Mesenchymal stem cell (in vitro differentiated cells and primary cell): ENCODE measurements at regions not wholly inside any gene's neighbourhood (a gene's known extent, or its start where the extent isn't known, plus 50 kb on each side); places are given as distances from the start of the nearest gene placed in this dataset.

ENCODE experiments used
- DNase-seq: peaks from one replicate; pipeline ENCODE4 v3.0.0-alpha.2; 2013
- H2AFZ ChIP-seq: one replicate; pipeline ENCODE4 v1.6.1; 2013; ENCODE audit warnings: low read depth, mild to moderate bottlenecking, control low read depth, inconsistent platforms, low read length, moderate library complexity
- H2AK5ac ChIP-seq: 2 replicates; pipeline ENCODE4 v1.6.1; 2013; ENCODE audit warnings: low read length, moderate library complexity, mild to moderate bottlenecking, inconsistent platforms; ENCODE audit not compliant: severe bottlenecking
- H2BK120ac ChIP-seq: one replicate; pipeline ENCODE4 v1.6.1; 2013; ENCODE audit warnings: low read depth, mild to moderate bottlenecking, inconsistent platforms, low read length, moderate library complexity
- H2BK12ac ChIP-seq, 2 experiments: one replicate each; pipeline ENCODE4 v1.6.1; 2013; ENCODE audit warnings: inconsistent platforms in 2 of 2, low read length in 2 of 2, mild to moderate bottlenecking in 2 of 2, moderate library complexity in 2 of 2, control low read depth in 1 of 2
- H2BK15ac ChIP-seq: one replicate; pipeline ENCODE4 v1.6.1; 2013; ENCODE audit warnings: mild to moderate bottlenecking, low read depth, inconsistent platforms; ENCODE audit not compliant: poor library complexity, severe bottlenecking
- H2BK5ac ChIP-seq: 2 replicates; pipeline ENCODE4 v1.6.1; 2013; ENCODE audit warnings: low read depth, mild to moderate bottlenecking, low read length, control low read depth, inconsistent platforms; ENCODE audit not compliant: poor library complexity, severe bottlenecking
- H3K14ac ChIP-seq, 2 experiments: one replicate each; pipeline ENCODE4 v1.6.1; 2013; ENCODE audit warnings: inconsistent platforms in 2 of 2, low read length in 2 of 2, control low read depth in 1 of 2, mild to moderate bottlenecking in 1 of 2, moderate library complexity in 1 of 2
- H3K18ac ChIP-seq, 2 experiments: one replicate each; pipeline ENCODE4 v1.6.1; 2013; ENCODE audit warnings: inconsistent platforms in 2 of 2, low read length in 2 of 2, control low read depth in 1 of 2, low read depth in 1 of 2, mild to moderate bottlenecking in 1 of 2
- H3K23ac ChIP-seq, 2 experiments: one replicate each; pipeline ENCODE4 v1.6.1; 2013; ENCODE audit warnings: inconsistent platforms in 2 of 2, low read length in 2 of 2, mild to moderate bottlenecking in 2 of 2, moderate library complexity in 2 of 2, control low read depth in 1 of 2
- H3K27ac ChIP-seq: 2 replicates; pipeline ENCODE4 v1.5.1; 2013; ENCODE audit warnings: mild to moderate bottlenecking, moderate library complexity, low read length, control low read depth, inconsistent platforms; ENCODE audit not compliant: poor library complexity, severe bottlenecking
- H3K27me3 ChIP-seq, 2 experiments: 2 replicates each; pipeline versions ENCODE4 v1.6.1 to v1.7.0; 2013; ENCODE audit warnings: low read length in 2 of 2, mild to moderate bottlenecking in 2 of 2, moderate library complexity in 2 of 2, control low read depth in 1 of 2, inconsistent platforms in 1 of 2; ENCODE audit not compliant: control insufficient read depth in 1 of 2, insufficient read depth in 1 of 2
- H3K36me3 ChIP-seq, 2 experiments: 2 replicates each; pipeline versions ENCODE4 v1.6.1 to v1.7.0; 2013; ENCODE audit warnings: low read length in 2 of 2, control low read depth in 1 of 2, inconsistent platforms in 1 of 2, low read depth in 1 of 2, mild to moderate bottlenecking in 1 of 2; ENCODE audit not compliant: insufficient read depth in 2 of 2, control insufficient read depth in 1 of 2
- H3K4ac ChIP-seq, 2 experiments: one replicate each; pipeline ENCODE4 v1.6.1; 2013; ENCODE audit warnings: inconsistent platforms in 2 of 2, low read length in 2 of 2, mild to moderate bottlenecking in 2 of 2, moderate library complexity in 2 of 2, control low read depth in 1 of 2, low read depth in 1 of 2
- H3K4me1 ChIP-seq: 2 replicates; pipeline ENCODE4 v1.6.1; 2013; ENCODE audit warnings: low read depth, low read length, control low read depth; ENCODE audit not compliant: control insufficient read depth, insufficient read depth
- H3K4me2 ChIP-seq: 2 replicates; pipeline ENCODE4 v1.6.1; 2013; ENCODE audit warnings: low read length, mild to moderate bottlenecking, inconsistent platforms; ENCODE audit not compliant: poor library complexity, severe bottlenecking
- H3K4me3 ChIP-seq, 2 experiments: 2 replicates each; pipeline versions ENCODE4 v1.5.1 to v1.7.0; 2013; ENCODE audit warnings: low read length in 2 of 2, mild to moderate bottlenecking in 2 of 2, control low read depth in 1 of 2, low read depth in 1 of 2; ENCODE audit not compliant: insufficient read depth in 1 of 2
- H3K79me1 ChIP-seq: replicated peaks from 2 replicates; pipeline ENCODE4 v1.6.1; 2013; ENCODE audit warnings: mild to moderate bottlenecking, control low read depth, low read length, inconsistent platforms; ENCODE audit not compliant: poor library complexity, severe bottlenecking
- H3K9ac ChIP-seq: 2 replicates; pipeline ENCODE4 v1.7.0; 2013; ENCODE audit warnings: mild to moderate bottlenecking, low read length, moderate library complexity
- H3K9me3 ChIP-seq: 2 replicates; pipeline ENCODE4 v1.7.0; 2013; ENCODE audit warnings: mild to moderate bottlenecking, low read length; ENCODE audit not compliant: control insufficient read depth
- H4K8ac ChIP-seq: one replicate; pipeline ENCODE4 v1.6.1; 2013; ENCODE audit warnings: inconsistent platforms, mild to moderate bottlenecking, low read length, moderate library complexity
- H4K91ac ChIP-seq: one replicate; pipeline ENCODE4 v1.6.1; 2013; ENCODE audit warnings: mild to moderate bottlenecking, low read length, inconsistent platforms
- WGBS: methylation state at CpG from one replicate; pipeline ENCODE4 v1.1.7; 2013; ENCODE audit warnings: mixed read lengths; 5-methylcytosine and 5-hydroxymethylcytosine counted together

DNA sequence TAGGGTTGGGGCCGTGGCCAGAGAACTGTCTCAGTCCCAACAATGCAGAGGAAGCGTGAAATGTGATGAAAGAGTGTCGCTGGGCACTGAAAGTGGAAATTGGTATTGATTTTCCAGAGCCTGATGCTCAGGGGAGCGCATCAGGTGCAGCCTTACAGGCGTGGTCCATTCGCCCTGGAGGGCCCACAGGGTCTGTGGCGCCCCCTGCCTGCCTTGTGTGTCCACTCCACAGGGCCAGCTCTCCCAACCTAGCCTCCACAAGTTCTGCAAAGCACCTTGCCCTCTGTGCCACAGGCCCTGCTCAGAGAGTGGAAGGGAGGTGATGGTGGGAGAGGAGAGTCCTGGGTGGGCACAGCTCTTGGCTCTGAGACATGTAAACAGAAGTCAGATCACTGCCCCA is 54.9 kb upstream of the LMO1 start:
- Histone ChIP-seq H3K23ac (no peak overlapping the region), H3K4me3 (no peak overlapping the region), H3K27me3 (peaks cover 32 to 87% of the 10 kb centered on the region in 2 experiments), H3K27ac (no peak overlapping the region), H3K4me1 (no peaks in the 10 kb centered on the region), H3K18ac (no peak overlapping the region), H3K14ac (no peak overlapping the region), H4K8ac (no peak overlapping the region), H2BK12ac (no peak overlapping the region), H2AK5ac (no peak overlapping the region), H2BK120ac (no peak overlapping the region), H4K91ac (no peak overlapping the region), H3K36me3 (no peaks in the 10 kb centered on the region), H2AFZ (no peak overlapping the region), H3K9me3 (no peaks in the 10 kb centered on the region), H3K9ac (no peak overlapping the region), H3K79me1 (no peaks in the 10 kb centered on the region), H2BK15ac (no peak overlapping the region), H3K4ac (no peak overlapping the region), H2BK5ac (no peak overlapping the region), H3K4me2 (no peak overlapping the region)
- DNase-seq = no peak
- WGBS = 60% methylated on average over 6 of the region's 7 CpGs

DNA sequence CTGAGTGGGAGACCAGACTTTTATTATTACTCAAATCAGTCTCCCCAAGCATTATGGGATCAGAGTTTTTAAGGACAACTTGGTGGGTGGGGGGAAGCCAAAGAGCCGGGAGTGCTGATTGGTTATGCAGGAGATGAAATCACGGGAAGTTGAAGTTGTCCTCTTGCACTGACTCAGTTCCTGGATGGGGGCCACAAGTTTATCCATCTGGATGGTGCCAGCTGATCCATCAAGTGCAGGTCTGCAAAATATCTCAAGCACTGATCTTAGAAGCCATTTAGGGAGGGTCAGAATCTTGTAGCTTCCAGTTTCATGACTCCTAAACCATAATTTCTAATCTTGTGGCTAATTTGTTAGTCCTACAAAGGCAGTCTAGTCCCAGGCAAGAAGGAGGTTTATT is 53.5 kb upstream of the LMO1 start:
- Histone ChIP-seq H2BK120ac (no peak overlapping the region), H3K18ac (no peak overlapping the region), H3K9me3 (no peaks in the 10 kb centered on the region), H3K23ac (no peak overlapping the region), H3K4me2 (no peak overlapping the region), H3K79me1 (no peaks in the 10 kb centered on the region), H2BK15ac (no peak overlapping the region), H3K4me3 (no peak overlapping the region), H3K27ac (no peak overlapping the region), H3K36me3 (no peaks in the 10 kb centered on the region), H3K27me3 (peaks cover 33 to 85% of the 10 kb centered on the region in 2 experiments), H3K9ac (no peak overlapping the region), H3K14ac (no peak overlapping the region), H4K8ac (no peak overlapping the region), H3K4ac (no peak overlapping the region), H2AK5ac (no peak overlapping the region), H2AFZ (no peak overlapping the region), H2BK12ac (no peak overlapping the region), H3K4me1 (no peaks in the 10 kb centered on the region), H2BK5ac (no peak overlapping the region), H4K91ac (no peak overlapping the region)
- no peak for DNase-seq
- WGBS = 42% methylated on average over 2 of the region's 2 CpGs

DNA sequence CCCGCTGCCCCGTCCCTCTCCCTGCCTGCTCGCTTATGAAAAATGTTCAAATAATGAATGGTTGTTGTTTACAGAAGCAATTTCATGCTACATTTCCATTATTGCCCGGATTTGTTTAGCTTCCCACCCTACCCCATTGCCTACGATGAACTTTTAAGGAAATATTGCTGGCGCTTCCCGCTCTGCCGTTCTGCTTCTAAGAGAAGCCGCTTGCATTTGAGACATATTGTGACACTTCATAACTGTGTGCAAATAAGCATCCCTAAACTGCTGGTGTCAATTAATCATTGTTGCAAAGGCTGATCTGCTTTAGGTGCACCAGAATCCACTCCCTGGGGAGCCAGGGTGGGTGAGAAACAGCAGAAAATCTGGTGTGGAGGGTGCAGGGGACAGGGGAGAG is 52.3 kb upstream of the LMO1 start:
- WGBS = 96% methylated on average over 6 of the region's 9 CpGs
- Histone ChIP-seq H4K91ac (no peak overlapping the region), H2BK15ac (no peak overlapping the region), H2BK120ac (no peak overlapping the region), H4K8ac (no peak overlapping the region), H2AFZ (no peak overlapping the region), H3K9ac (no peak overlapping the region), H2BK5ac (no peak overlapping the region), H3K79me1 (no peaks in the 10 kb centered on the region), H3K4ac (no peak overlapping the region), H3K27ac (no peak overlapping the region), H3K9me3 (no peaks in the 10 kb centered on the region), H2AK5ac (no peak overlapping the region), H3K4me2 (no peak overlapping the region), H2BK12ac (no peak overlapping the region), H3K23ac (no peak overlapping the region), H3K4me1 (no peaks in the 10 kb centered on the region), H3K18ac (no peak overlapping the region), H3K14ac (no peak overlapping the region), H3K36me3 (no peaks in the 10 kb centered on the region), H3K27me3 (peaks cover 29 to 83% of the 10 kb centered on the region in 2 experiments), H3K4me3 (no peak overlapping the region)
- DNase-seq = no peak

DNA sequence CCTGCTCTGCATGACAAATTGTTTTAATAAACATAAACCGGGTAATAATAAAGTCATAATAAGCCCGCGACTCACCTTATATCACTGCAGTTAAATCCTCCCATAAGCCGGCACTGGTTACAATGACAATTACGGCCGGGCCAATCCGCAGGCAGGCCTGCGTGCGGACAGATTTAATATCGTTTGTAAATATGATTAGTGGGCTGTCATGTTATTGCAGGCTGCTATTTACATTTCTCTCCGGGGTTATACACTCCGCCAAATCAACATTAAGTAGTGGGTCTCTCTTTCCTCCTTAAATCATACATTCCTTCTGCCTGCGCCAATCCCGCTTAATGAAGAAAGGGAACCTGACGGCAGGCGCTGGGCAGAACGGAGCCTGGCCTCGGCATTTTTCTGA is 51.8 kb upstream of the LMO1 start:
- Histone ChIP-seq H2BK15ac (no peak overlapping the region), H3K36me3 (no peaks in the 10 kb centered on the region), H3K23ac (no peak overlapping the region), H3K4me2 (no peak overlapping the region), H3K27me3 (peaks cover 29 to 85% of the 10 kb centered on the region in 2 experiments), H3K18ac (no peak overlapping the region), H2BK5ac (no peak overlapping the region), H2AK5ac (no peak overlapping the region), H3K9ac (no peak overlapping the region), H3K27ac (no peak overlapping the region), H2BK12ac (no peak overlapping the region), H3K79me1 (no peaks in the 10 kb centered on the region), H3K4me1 (no peaks in the 10 kb centered on the region), H2AFZ (no peak overlapping the region), H4K91ac (no peak overlapping the region), H3K9me3 (no peaks in the 10 kb centered on the region), H3K4ac (no peak overlapping the region), H3K4me3 (no peak overlapping the region), H4K8ac (no peak overlapping the region), H3K14ac (no peak overlapping the region), H2BK120ac (no peak overlapping the region)
- no peak for DNase-seq
- WGBS = 93% methylated on average over 13 of the region's 18 CpGs
